ENCODE measurements at regions not wholly inside any gene's neighbourhood (a gene's known extent, or its start where the extent isn't known, plus 50 kb on each side); places are given as distances from the start of the nearest gene placed in this dataset.

- Mint-ChIP-seq H3K9me3 (peaks cover 45% of the 10 kb centered on the region), H3K27me3 (ENCODE audit: insufficient read depth, low read depth) (peaks cover 2% of the 10 kb centered on the region), H3K27ac (no peak overlapping the region), H3K36me3 (peaks cover 3% of the 10 kb centered on the region), H3K4me3 (no peak overlapping the region), H3K4me1 (peaks cover 5% of the 10 kb centered on the region)
- TF ChIP-seq EZH2phosphoT487 (IDR thresholded peaks at IDR 0.05) (no peak), EZH2 (IDR thresholded peaks at IDR 0.05) (no peak), CTCF (IDR thresholded peaks at IDR 0.05) (no peak)
- Histone ChIP-seq H3K27me3 (no peaks in the 10 kb centered on the region), H2AFZ (replicated peaks) (no peak overlapping the region), H4K20me1 (ENCODE audit: low read depth) (no peaks in the 10 kb centered on the region), H3K4me2 (no peak overlapping the region), H3K36me3 (no peaks in the 10 kb centered on the region), H3K4me1 (no peaks in the 10 kb centered on the region), H3K9me3 (ENCODE audit: low read depth) (peaks cover 11% of the 10 kb centered on the region), H3F3A (ENCODE audit: low read depth) (no peaks in the 10 kb centered on the region), H3K27ac (no peak overlapping the region), H3K79me2 (ENCODE audit: low read depth) (no peaks in the 10 kb centered on the region), H3K4me3 (no peak overlapping the region), H3K9ac (no peak overlapping the region)
- no peak for DNase-seq (ENCODE audit: low spot score)
Measured at GRCh38 chr7:123051916-123052315, 56.4 kb upstream of the TAS2R16 start.

GRCh38 chr7:123047955-123048354 lies 52.5 kb upstream of the TAS2R16 start:
- no peaks in the 10 kb centered on the region for H4K20me1 ChIP-seq (ENCODE audit: low read depth)
- Mint-ChIP-seq H3K27me3 (ENCODE audit: insufficient read depth, low read depth) (peaks cover 6% of the 10 kb centered on the region), H3K4me1 (no peaks in the 10 kb centered on the region), H3K36me3 (peaks cover 3% of the 10 kb centered on the region), H3K4me3 (no peak overlapping the region), H3K9me3 (peaks cover 39% of the 10 kb centered on the region), H3K27ac (no peak overlapping the region)
- H3K36me3 ChIP-seq = no peaks in the 10 kb centered on the region
- no peak overlapping the region for H3K9ac ChIP-seq
- no peak for DNase-seq (ENCODE audit: low spot score)
- H2AFZ ChIP-seq (replicated peaks) = no peak overlapping the region
- H3K27ac ChIP-seq = no peak overlapping the region
- no peaks in the 10 kb centered on the region for H3K4me1 ChIP-seq
- H3K9me3 ChIP-seq (ENCODE audit: low read depth) = peaks cover 11% of the 10 kb centered on the region
- H3K79me2 ChIP-seq (ENCODE audit: low read depth) = no peaks in the 10 kb centered on the region
- H3F3A ChIP-seq (ENCODE audit: low read depth) = no peaks in the 10 kb centered on the region
- no peak overlapping the region for H3K4me3 ChIP-seq
- no peak overlapping the region for H3K4me2 ChIP-seq
- H3K27me3 ChIP-seq = no peaks in the 10 kb centered on the region
- TF ChIP-seq EZH2phosphoT487 (IDR thresholded peaks at IDR 0.05) (no peak), EZH2 (IDR thresholded peaks at IDR 0.05) (no peak), CTCF (IDR thresholded peaks at IDR 0.05) (no peak)

Data from neural progenitor cell (in vitro differentiated cells).